ENCODE measurements at regions not wholly inside any gene's neighbourhood (a gene's known extent, or its start where the extent isn't known, plus 50 kb on each side); places are given as distances from the start of the nearest gene placed in this dataset.

DNA sequence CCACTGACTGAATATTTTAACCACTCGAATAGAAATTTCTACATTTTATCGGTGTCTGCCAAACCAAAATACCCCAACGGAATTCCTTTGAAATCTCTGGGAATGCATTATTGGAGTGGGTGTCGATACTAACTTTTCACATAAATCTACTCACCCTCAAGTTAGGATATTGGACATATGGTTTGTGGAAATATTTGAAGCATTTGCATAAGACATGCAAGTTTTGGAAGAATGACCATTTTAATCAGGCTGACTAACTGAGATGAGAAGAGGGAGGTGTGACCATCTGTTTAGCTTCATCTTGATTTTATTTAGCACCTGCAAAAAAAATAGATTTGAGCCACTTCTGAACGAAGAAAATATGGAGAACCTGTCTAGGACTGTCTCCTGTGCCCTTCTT, 61.2 kb downstream of the KLF6 start:
- Histone ChIP-seq H3K4me1 (ENCODE audit: control insufficient read depth in 1 of 2, insufficient read depth in 2 of 2, low read depth in 1 of 2, low read length in 1 of 2) (no peaks in the 10 kb centered on the region), H3K4me3 (ENCODE audit: low read depth in 2 of 2, low read length in 1 of 2) (no peak overlapping the region), H3K36me3 (replicated peaks in 1 of 2; ENCODE audit: control insufficient read depth in 1 of 2, insufficient read depth in 2 of 2, low read length in 1 of 2) (no peaks in the 10 kb centered on the region), H2AFZ (ENCODE audit: low read depth) (no peak overlapping the region), H3K9me2 (no peaks in the 10 kb centered on the region), H3K9me3 (no peaks in the 10 kb centered on the region), H3K27ac (ENCODE audit: low read depth in 2 of 2, low read length in 1 of 2) (no peak overlapping the region), H3K4me2 (no peak overlapping the region), H3K9ac (no peak overlapping the region), H3K79me2 (ENCODE audit: insufficient read depth) (no peaks in the 10 kb centered on the region), H3F3A (replicated peaks; ENCODE audit: insufficient read depth) (no peaks in the 10 kb centered on the region), H4K20me1 (ENCODE audit: insufficient read depth) (no peaks in the 10 kb centered on the region), H3K27me3 (ENCODE audit: insufficient read depth) (no peaks in the 10 kb centered on the region)
- no peak for DNase-seq
- 75% methylated on average over 5 of the region's 5 CpGs for whole genome bisulfite sequencing (ENCODE audit: low lambda C conversion rate)
- ChIA-PET POLR2A (no interaction called here), CTCF (no interaction called here)
- TF ChIP-seq FOXJ3 (CRISPR knock-in tag; IDR thresholded peaks at IDR 0.05) (no peak), GATA2 (CRISPR knock-in tag; IDR thresholded peaks at IDR 0.05) (no peak), TCF12 (IDR thresholded peaks at IDR 0.05) (no peak), FOXM1 (IDR thresholded peaks at IDR 0.05; ENCODE audit: low read depth) (no peak), POLR2AphosphoS5 (IDR thresholded peaks at IDR 0.05; ENCODE audit: low read depth, low read length) (no peak), ELF1 (IDR thresholded peaks at IDR 0.05) (no peak), RCOR1 (IDR thresholded peaks at IDR 0.05; ENCODE audit: low read length) (no peak), RXRA (IDR thresholded peaks at IDR 0.05; ENCODE audit: borderline replicate concordance, low read depth) (no peak), EZH2phosphoT487 (IDR thresholded peaks at IDR 0.05; ENCODE audit: borderline replicate concordance, low read depth) (no peak), SMC3 (IDR thresholded peaks at IDR 0.05; ENCODE audit: low read depth, low read length) (no peak), SIN3A (IDR thresholded peaks at IDR 0.05; ENCODE audit: borderline replicate concordance, low read depth, low read length) (no peak), TAF1 (IDR thresholded peaks at IDR 0.05; ENCODE audit: borderline replicate concordance, low read depth, low read length) (no peak), MEF2A (IDR thresholded peaks at IDR 0.05; ENCODE audit: borderline replicate concordance, low read depth) (no peak)
- TF ChIP-seq, protein P1, sequence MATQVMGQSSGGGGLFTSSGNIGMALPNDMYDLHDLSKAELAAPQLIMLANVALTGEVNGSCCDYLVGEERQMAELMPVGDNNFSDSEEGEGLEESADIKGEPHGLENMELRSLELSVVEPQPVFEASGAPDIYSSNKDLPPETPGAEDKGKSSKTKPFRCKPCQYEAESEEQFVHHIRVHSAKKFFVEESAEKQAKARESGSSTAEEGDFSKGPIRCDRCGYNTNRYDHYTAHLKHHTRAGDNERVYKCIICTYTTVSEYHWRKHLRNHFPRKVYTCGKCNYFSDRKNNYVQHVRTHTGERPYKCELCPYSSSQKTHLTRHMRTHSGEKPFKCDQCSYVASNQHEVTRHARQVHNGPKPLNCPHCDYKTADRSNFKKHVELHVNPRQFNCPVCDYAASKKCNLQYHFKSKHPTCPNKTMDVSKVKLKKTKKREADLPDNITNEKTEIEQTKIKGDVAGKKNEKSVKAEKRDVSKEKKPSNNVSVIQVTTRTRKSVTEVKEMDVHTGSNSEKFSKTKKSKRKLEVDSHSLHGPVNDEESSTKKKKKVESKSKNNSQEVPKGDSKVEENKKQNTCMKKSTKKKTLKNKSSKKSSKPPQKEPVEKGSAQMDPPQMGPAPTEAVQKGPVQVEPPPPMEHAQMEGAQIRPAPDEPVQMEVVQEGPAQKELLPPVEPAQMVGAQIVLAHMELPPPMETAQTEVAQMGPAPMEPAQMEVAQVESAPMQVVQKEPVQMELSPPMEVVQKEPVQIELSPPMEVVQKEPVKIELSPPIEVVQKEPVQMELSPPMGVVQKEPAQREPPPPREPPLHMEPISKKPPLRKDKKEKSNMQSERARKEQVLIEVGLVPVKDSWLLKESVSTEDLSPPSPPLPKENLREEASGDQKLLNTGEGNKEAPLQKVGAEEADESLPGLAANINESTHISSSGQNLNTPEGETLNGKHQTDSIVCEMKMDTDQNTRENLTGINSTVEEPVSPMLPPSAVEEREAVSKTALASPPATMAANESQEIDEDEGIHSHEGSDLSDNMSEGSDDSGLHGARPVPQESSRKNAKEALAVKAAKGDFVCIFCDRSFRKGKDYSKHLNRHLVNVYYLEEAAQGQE (IDR thresholded peaks at IDR 0.05; ENCODE audit: low read depth, low read length) = no peak
- TF ChIP-seq, protein P2, sequence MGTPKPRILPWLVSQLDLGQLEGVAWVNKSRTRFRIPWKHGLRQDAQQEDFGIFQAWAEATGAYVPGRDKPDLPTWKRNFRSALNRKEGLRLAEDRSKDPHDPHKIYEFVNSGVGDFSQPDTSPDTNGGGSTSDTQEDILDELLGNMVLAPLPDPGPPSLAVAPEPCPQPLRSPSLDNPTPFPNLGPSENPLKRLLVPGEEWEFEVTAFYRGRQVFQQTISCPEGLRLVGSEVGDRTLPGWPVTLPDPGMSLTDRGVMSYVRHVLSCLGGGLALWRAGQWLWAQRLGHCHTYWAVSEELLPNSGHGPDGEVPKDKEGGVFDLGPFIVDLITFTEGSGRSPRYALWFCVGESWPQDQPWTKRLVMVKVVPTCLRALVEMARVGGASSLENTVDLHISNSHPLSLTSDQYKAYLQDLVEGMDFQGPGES (IDR thresholded peaks at IDR 0.05; ENCODE audit: low read depth, low read length) = no peak
- TF ChIP-seq, protein P3, sequence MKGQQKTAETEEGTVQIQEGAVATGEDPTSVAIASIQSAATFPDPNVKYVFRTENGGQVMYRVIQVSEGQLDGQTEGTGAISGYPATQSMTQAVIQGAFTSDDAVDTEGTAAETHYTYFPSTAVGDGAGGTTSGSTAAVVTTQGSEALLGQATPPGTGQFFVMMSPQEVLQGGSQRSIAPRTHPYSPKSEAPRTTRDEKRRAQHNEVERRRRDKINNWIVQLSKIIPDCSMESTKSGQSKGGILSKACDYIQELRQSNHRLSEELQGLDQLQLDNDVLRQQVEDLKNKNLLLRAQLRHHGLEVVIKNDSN (IDR thresholded peaks at IDR 0.05; ENCODE audit: borderline replicate concordance, low read depth) = no peak
- TF ChIP-seq, protein P4, sequence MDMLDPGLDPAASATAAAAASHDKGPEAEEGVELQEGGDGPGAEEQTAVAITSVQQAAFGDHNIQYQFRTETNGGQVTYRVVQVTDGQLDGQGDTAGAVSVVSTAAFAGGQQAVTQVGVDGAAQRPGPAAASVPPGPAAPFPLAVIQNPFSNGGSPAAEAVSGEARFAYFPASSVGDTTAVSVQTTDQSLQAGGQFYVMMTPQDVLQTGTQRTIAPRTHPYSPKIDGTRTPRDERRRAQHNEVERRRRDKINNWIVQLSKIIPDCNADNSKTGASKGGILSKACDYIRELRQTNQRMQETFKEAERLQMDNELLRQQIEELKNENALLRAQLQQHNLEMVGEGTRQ (IDR thresholded peaks at IDR 0.05; ENCODE audit: borderline replicate concordance, low read depth, low read length) = no peak
- TF ChIP-seq, protein P5, sequence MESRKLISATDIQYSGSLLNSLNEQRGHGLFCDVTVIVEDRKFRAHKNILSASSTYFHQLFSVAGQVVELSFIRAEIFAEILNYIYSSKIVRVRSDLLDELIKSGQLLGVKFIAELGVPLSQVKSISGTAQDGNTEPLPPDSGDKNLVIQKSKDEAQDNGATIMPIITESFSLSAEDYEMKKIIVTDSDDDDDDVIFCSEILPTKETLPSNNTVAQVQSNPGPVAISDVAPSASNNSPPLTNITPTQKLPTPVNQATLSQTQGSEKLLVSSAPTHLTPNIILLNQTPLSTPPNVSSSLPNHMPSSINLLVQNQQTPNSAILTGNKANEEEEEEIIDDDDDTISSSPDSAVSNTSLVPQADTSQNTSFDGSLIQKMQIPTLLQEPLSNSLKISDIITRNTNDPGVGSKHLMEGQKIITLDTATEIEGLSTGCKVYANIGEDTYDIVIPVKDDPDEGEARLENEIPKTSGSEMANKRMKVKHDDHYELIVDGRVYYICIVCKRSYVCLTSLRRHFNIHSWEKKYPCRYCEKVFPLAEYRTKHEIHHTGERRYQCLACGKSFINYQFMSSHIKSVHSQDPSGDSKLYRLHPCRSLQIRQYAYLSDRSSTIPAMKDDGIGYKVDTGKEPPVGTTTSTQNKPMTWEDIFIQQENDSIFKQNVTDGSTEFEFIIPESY (IDR thresholded peaks at IDR 0.05; ENCODE audit: borderline replicate concordance, low read depth) = no peak

Data from SK-N-SH (cell line).